Uterus (tissue), 3 donors: ENCODE measurements at regions not wholly inside any gene's neighbourhood (a gene's known extent, or its start where the extent isn't known, plus 50 kb on each side); places are given as distances from the start of the nearest gene placed in this dataset.
"Not testable (repeated sequence)": the region's sequence is repeated elsewhere in the genome, so short reads cannot be mapped to it uniquely, and the experiment has no call there.

Source experiments
- DNase-seq, 2 donors: peaks; one replicate each; pipeline ENCODE4 v3.0.0-alpha.2; 2019 to 2020
- H3K27ac ChIP-seq, 2 donors: fragments of 200-600 bp; sonication (generic); 1 replicate in 1 of 2; 2 replicates in 1 of 2; pipeline ENCODE4 v1.5.1; 2016 to 2018
- H3K27me3 ChIP-seq, 2 donors: fragments of 200-600 bp; sonication (generic); one replicate each; pipeline ENCODE4 v1.5.1; 2018 to 2019; ENCODE audit warnings: control low read depth in 1 of 2
- H3K36me3 ChIP-seq, 2 donors: fragments of 200-600 bp; sonication (generic); one replicate each; pipeline ENCODE4 v1.5.1; 2019; ENCODE audit warnings: control low read depth in 1 of 2
- H3K4me1 ChIP-seq, 2 donors: fragments of 200-600 bp; sonication (generic); one replicate each; pipeline ENCODE4 v1.5.1; 2018 to 2019; ENCODE audit warnings: control low read depth in 1 of 2
- H3K4me3 ChIP-seq, 2 donors: fragments of 200-600 bp; sonication (generic); 1 replicate in 1 of 2; 2 replicates in 1 of 2; pipeline ENCODE4 v1.5.1; 2018 to 2019; ENCODE audit warnings: mild to moderate bottlenecking in 1 of 2
- H3K9me3 ChIP-seq, 2 donors: fragments of 200-600 bp; sonication (generic); one replicate each; pipeline ENCODE4 v1.5.1; 2019; ENCODE audit warnings: control low read depth in 1 of 2
- CTCF ChIP-seq, 4 experiments: fragments of 200-600 bp in 2 of 4; fragments of 450-650 bp in 2 of 4; sonication (generic) in 2 of 4; IDR thresholded peaks; one replicate each; pipeline ENCODE4 v1.5.1; 2016 to 2019; ENCODE audit warnings: antibody characterized with exemption in 4 of 4, mild to moderate bottlenecking in 2 of 4, moderate library complexity in 1 of 4
- POLR2A ChIP-seq, 2 donors: fragments of 450-650 bp; IDR thresholded peaks; one replicate each; pipeline ENCODE4 v1.6.1; 2016; ENCODE audit warnings: antibody characterized with exemption in 2 of 2, mild to moderate bottlenecking in 1 of 2, moderate library complexity in 1 of 2
- intact Hi-C: fragments of 100-400 bp; cut with DNase I; formaldehyde crosslinking; loops from one replicate; pipeline ENCODE4 v1.15.1; 2023; ENCODE audit warnings: low total_unique reads
- donor health status: DM: yes; HTN: yes; CAD: no.

- no peak overlapping the region for H3K27ac ChIP-seq
- H3K36me3 ChIP-seq: no peaks in the 10 kb centered on the region
- intact Hi-C loops: no loop called here
- no peaks in the 10 kb centered on the region for H3K4me1 ChIP-seq
- H3K4me3 ChIP-seq: no peak overlapping the region
- no peaks in the 10 kb centered on the region for H3K9me3 ChIP-seq
- TF ChIP-seq POLR2A (IDR thresholded peaks at IDR 0.05) (no peak), CTCF (IDR thresholded peaks at IDR 0.05) (no peak)
- no peak for DNase-seq
- no peaks in the 10 kb centered on the region for H3K27me3 ChIP-seq
These were observed 2062.2 kb upstream of the CDH6 start for GRCh38 chr5:29131285-29131684.

- H3K9me3 ChIP-seq: no peaks in the 10 kb centered on the region
- H3K27ac ChIP-seq: no peak overlapping the region
- no peaks in the 10 kb centered on the region for H3K4me1 ChIP-seq
- no peaks in the 10 kb centered on the region for H3K27me3 ChIP-seq
- no peak overlapping the region for H3K4me3 ChIP-seq
- intact Hi-C loops: no loop called here
- no peak for TF ChIP-seq CTCF (IDR thresholded peaks at IDR 0.05)
- no peak for TF ChIP-seq POLR2A (IDR thresholded peaks at IDR 0.05)
- no peak for DNase-seq
- H3K36me3 ChIP-seq: no peaks in the 10 kb centered on the region
These were observed 2062.7 kb upstream of the CDH6 start for GRCh38 chr5:29130786-29131185.

GRCh38 chr5:29127524-29128156 lies 2065.8 kb upstream of the CDH6 start:
- H3K4me1 ChIP-seq, H3K9me3 ChIP-seq, intact Hi-C loops, H3K36me3 ChIP-seq, DNase-seq, H3K4me3 ChIP-seq, H3K27ac ChIP-seq, H3K27me3 ChIP-seq: not testable (repeated sequence)

- H3K4me3 ChIP-seq, H3K27ac ChIP-seq, DNase-seq, H3K27me3 ChIP-seq, intact Hi-C loops, H3K9me3 ChIP-seq, H3K4me1 ChIP-seq, H3K36me3 ChIP-seq: not testable (repeated sequence)
These were observed 2067.0 kb upstream of the CDH6 start for GRCh38 chr5:29126462-29126861.

GRCh38 chr5:29122306-29122705 lies 2071.2 kb upstream of the CDH6 start:
- Histone ChIP-seq H3K27me3 (no peaks in the 10 kb centered on the region), H3K9me3 (no peaks in the 10 kb centered on the region), H3K4me1 (no peaks in the 10 kb centered on the region), H3K4me3 (no peak overlapping the region), H3K36me3 (no peaks in the 10 kb centered on the region), H3K27ac (no peak overlapping the region)
- no peak for DNase-seq
- TF ChIP-seq POLR2A (IDR thresholded peaks at IDR 0.05): no peak
- no peak for TF ChIP-seq CTCF (IDR thresholded peaks at IDR 0.05)
- intact Hi-C loops: no loop called here

GRCh38 chr5:29114331-29114768 lies 2076.0 kb upstream of the CDH9 start:
- no peaks in the 10 kb centered on the region for H3K36me3 ChIP-seq
- no peaks in the 10 kb centered on the region for H3K27me3 ChIP-seq
- no peak overlapping the region for H3K27ac ChIP-seq
- intact Hi-C loops: no loop called here
- no peaks in the 10 kb centered on the region for H3K9me3 ChIP-seq
- TF ChIP-seq POLR2A (IDR thresholded peaks at IDR 0.05) (no peak), CTCF (IDR thresholded peaks at IDR 0.05) (no peak)
- DNase-seq: no peak
- H3K4me1 ChIP-seq: no peaks in the 10 kb centered on the region
- H3K4me3 ChIP-seq: no peak overlapping the region
